ENCODE measurements at regions not wholly inside any gene's neighbourhood (a gene's known extent, or its start where the extent isn't known, plus 50 kb on each side); places are given as distances from the start of the nearest gene placed in this dataset.
"Not testable (repeated sequence)": the region's sequence is repeated elsewhere in the genome, so short reads cannot be mapped to it uniquely, and the experiment has no call there.

- DNase-seq (ENCODE audit: low spot score), result no peak
These were observed 1678.6 kb upstream of the CELF4 start for GRCh38 chr18:39244242-39244641.

- DNase-seq (ENCODE audit: low spot score), result no peak
These were observed 1675.9 kb upstream of the CELF4 start for GRCh38 chr18:39241534-39241933.

- DNase-seq (ENCODE audit: low spot score), result no peak
These were observed 1673.5 kb upstream of the CELF4 start for GRCh38 chr18:39238981-39239660.

GRCh38 chr18:39235118-39235719, 1669.6 kb upstream of the CELF4 start:
- DNase-seq (ENCODE audit: low spot score), result no peak

GRCh38 chr18:39232937-39233336, 1667.3 kb upstream of the CELF4 start:
- no peak for DNase-seq (ENCODE audit: low spot score)

- no peak for DNase-seq (ENCODE audit: low spot score)
These were observed 1666.9 kb upstream of the CELF4 start for GRCh38 chr18:39232490-39232889.

GRCh38 chr18:39230086-39230803, 1664.6 kb upstream of the CELF4 start:
- DNase-seq (ENCODE audit: low spot score), result no peak

- not testable (repeated sequence) for DNase-seq (ENCODE audit: low spot score)
These were observed 1662.2 kb upstream of the CELF4 start for GRCh38 chr18:39227769-39228168.

- DNase-seq (ENCODE audit: low spot score), result no peak
These were observed 1659.8 kb upstream of the CELF4 start for GRCh38 chr18:39225373-39225772.

- DNase-seq (ENCODE audit: low spot score), result no peak
These were observed 1657.7 kb upstream of the CELF4 start for GRCh38 chr18:39223283-39223682.

- DNase-seq (ENCODE audit: low spot score), result peak; percentile 2
These were observed 1650.3 kb upstream of the CELF4 start for GRCh38 chr18:39215920-39216319.

GRCh38 chr18:39211461-39211860, 1645.9 kb upstream of the CELF4 start:
- DNase-seq (ENCODE audit: low spot score), result no peak

GRCh38 chr18:39209173-39209572, 1643.6 kb upstream of the CELF4 start:
- no peak for DNase-seq (ENCODE audit: low spot score)

- DNase-seq (ENCODE audit: low spot score), result no peak
These were observed 1643.1 kb upstream of the CELF4 start for GRCh38 chr18:39208729-39209128.

GRCh38 chr18:39208190-39208589, 1642.6 kb upstream of the CELF4 start:
- no peak for DNase-seq (ENCODE audit: low spot score)

GRCh38 chr18:39206398-39207103, 1641.0 kb upstream of the CELF4 start:
- not testable (repeated sequence) for DNase-seq (ENCODE audit: low spot score)

- DNase-seq (ENCODE audit: low spot score), result no peak
These were observed 1640.1 kb upstream of the CELF4 start for GRCh38 chr18:39205565-39206195.

GRCh38 chr18:39200153-39200552, 1634.6 kb upstream of the CELF4 start:
- DNase-seq (ENCODE audit: low spot score), result no peak

- DNase-seq (ENCODE audit: low spot score), result no peak
These were observed 1633.7 kb upstream of the CELF4 start for GRCh38 chr18:39199231-39199855.

- DNase-seq (ENCODE audit: low spot score), result no peak
These were observed 1632.8 kb upstream of the CELF4 start for GRCh38 chr18:39198376-39198775.

GRCh38 chr18:39191931-39192330, 1626.3 kb upstream of the CELF4 start:
- no peak for DNase-seq (ENCODE audit: low spot score)

Data from HT-29 (cell line).